SKM-1 (cell line): ENCODE measurements at regions not wholly inside any gene's neighbourhood (a gene's known extent, or its start where the extent isn't known, plus 50 kb on each side); places are given as distances from the start of the nearest gene placed in this dataset.

Experiments used
- DNase-seq: peaks from one replicate; lab custom pipeline; 2025; ENCODE audit not compliant: unreplicated experiment; lab: John Stamatoyannopoulos, UW

DNA sequence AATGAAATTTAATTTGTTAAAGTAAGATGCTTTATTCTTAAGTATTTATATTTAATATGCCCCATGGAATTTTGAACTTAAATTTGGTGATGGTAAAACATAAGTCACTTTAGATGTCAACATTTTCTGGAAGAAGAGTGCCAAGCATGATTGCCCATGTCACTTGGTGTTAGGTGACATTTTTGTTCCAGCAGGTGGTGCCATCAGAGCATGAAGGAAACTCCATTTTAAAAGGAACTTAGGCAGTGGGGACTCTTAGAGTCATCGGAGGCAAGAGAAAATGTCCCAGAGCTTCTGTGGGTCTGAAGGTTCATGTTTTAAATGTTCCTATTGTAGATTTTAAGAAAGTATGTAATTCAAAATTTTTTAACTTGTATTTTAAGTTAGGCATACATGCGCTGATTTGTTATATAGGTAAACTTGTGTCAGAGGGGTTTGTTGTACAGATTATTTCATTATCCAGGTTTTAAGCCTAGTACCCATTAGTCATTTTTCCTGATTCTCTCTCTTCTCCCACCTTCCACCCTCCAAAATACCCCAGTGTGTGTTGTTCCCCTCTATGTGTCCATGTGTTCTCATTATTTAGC, 789.3 kb downstream of the SEMA5A start:
- DNase-seq = no peak

DNA sequence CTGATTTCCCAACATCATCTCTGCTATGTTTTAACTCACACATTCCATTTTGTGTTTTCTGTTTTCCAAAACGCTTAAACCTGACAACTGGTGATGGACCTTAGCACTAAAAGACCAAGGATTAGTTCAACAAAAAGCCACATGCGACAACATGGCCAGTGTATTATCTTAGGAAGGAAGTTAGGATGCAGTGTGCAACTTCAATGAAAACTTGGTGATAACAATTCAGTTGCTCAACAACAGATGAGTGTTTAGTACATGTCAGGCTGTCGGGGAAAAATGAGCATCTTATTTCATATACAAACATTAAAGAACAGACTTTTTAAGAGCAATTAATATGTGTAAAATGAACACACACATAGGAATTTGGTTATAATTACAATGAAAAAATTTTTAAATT, 780.0 kb downstream of the SEMA5A start:
- no peak for DNase-seq

GRCh38 chr5:8766448-8766847, 779.4 kb downstream of the SEMA5A start:
- DNase-seq = no peak

GRCh38 chr5:8767111-8767510, 778.8 kb downstream of the SEMA5A start:
- no peak for DNase-seq

DNA sequence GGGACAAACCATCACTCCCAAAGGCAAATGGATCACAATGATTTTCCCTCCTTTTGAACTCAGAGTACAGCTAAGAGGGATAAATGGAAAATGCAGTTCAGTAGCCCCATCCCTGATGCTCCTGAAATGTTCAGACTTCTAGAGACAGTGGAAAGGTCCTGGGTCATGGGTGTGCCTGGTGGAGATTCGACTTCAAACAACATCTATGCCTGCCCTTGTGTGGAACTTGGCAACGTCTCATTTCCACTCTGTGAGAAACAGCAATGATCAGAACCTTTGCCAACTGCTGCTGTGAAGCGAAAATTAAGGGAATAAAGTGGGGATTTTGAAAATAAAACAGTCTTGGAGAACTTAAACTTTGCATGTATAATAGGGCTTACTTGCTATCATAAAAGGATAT, 778.1 kb downstream of the SEMA5A start:
- no peak for DNase-seq

DNA sequence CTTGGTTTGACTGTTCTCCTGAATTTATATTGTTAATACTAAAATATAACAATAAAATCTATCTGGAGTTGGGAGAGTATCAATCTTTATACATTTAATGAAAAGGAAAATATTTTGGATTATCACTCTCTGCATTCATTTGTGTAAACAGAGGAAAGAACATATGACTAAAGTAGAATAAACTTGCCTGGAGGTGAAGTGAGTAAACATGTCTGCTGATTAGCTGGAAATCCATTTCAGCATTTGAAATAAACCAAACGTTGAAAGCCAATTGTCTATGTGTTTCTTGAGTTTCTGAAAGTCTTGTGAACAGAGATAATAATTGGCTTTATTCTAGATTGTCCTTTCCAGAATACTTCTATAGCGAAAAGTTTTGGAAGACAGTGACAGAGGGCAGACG, 776.2 kb downstream of the SEMA5A start:
- DNase-seq = no peak

DNA sequence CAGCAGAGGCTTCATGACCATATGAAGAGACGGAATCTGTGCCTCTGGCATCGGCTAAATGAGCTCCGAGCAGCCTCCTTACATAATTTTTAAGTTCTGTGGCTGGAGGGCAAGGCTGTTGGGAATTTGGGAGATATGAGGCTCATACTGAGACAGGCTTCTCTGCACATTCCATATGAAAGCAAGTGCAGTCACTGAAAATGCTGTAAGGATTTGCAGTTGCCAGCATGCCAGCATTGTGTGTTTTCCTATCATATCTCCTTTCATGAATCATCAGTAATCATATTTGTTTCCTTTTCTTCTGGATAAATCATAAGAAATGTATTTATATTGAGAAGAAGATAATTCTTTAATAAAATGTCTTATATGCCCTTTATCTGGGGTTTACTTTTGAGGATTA, 775.4 kb downstream of the SEMA5A start:
- DNase-seq = no peak

GRCh38 chr5:8773046-8773615, 772.7 kb downstream of the SEMA5A start:
- no peak for DNase-seq

GRCh38 chr5:8784692-8785091, 761.2 kb downstream of the SEMA5A start:
- DNase-seq = no peak

- no peak for DNase-seq
Observed at GRCh38 chr5:8788246-8788645, 757.6 kb downstream of the SEMA5A start.

GRCh38 chr5:8805653-8806052, 740.2 kb downstream of the SEMA5A start:
- no peak for DNase-seq

- no peak for DNase-seq
Observed at GRCh38 chr5:8807636-8808035, 738.2 kb downstream of the SEMA5A start.

- DNase-seq = no peak
Observed at GRCh38 chr5:8811581-8811980, 734.3 kb downstream of the SEMA5A start.

DNA sequence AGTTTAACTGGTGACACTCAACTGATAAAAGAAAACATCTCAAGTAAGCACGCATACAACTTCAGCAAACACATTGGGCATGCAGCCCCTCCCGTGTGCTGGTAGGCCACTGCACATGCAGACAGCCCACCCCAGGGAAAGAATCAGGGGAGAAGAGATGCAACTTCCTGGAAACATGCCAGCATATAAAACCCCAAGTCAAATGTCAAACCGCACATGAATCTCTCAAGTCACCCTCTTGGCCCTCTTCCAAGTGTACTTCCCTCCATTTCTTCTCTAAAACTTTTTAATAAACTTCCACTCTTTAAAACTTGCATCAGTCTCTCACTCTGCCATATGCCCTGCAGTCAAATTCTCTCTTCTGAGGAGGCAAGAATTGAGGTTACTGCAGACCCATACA, 732.7 kb downstream of the SEMA5A start:
- no peak for DNase-seq

GRCh38 chr5:8814105-8814504, 731.8 kb downstream of the SEMA5A start:
- DNase-seq = no peak

GRCh38 chr5:8824371-8824770, 721.5 kb downstream of the SEMA5A start:
- DNase-seq = no peak

GRCh38 chr5:8825139-8825757, 720.6 kb downstream of the SEMA5A start:
- DNase-seq = no peak

DNA sequence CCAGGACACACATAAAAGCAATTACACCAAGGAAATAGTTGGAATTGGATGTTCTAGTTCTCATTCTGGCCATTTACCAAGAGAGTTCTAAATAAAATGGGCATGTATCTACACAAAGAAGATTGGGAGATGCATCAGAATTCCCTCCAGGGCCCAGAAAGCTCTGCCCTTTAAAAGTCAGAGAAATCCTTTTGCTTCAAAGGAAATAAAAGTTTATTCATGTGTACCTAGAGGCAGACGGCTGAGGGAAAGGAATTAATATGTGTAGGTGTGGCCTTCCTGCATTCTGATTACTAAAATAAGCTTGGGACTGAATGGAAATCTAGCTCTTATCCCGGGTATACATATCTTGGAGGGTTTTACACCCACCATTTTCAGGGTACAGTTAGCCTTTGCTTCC, 719.4 kb downstream of the SEMA5A start:
- DNase-seq = no peak

- no peak for DNase-seq
Observed at GRCh38 chr5:8827696-8828095, 718.2 kb downstream of the SEMA5A start.

- DNase-seq = no peak
Observed at GRCh38 chr5:8828596-8829322, 717.1 kb downstream of the SEMA5A start.

DNA sequence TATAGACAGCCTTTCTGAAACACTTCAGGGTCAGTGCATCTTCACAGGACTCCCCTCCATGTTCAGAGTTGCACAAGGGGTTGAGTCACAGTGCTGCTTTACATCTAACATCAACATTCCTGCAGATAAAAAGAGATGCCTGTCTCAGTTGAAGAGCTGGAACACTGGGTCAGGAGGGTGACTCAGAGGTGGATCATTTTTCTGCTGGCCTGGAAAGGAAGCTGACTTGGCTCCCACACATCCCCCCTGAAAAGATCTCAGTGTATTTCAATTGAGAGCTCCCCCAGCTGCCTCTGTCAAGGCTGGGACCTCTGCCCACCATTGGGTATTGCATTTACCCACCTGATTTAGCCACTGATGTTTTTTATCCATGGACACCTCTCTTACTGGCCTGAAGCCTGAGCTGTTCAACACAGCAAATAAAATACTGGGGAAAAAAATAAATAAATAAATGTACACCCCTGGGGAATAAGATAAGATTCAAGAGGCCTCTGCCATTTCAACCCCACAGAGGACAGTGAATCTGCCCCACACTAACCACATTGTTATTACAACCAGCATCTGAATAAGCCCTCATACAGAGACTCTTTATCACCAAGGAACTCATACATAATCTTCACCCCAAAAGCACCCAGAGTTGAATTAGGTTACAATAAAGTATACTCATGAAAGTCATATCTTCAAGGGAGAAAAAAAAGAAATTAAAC, 716.4 kb downstream of the SEMA5A start:
- DNase-seq = no peak

DNA sequence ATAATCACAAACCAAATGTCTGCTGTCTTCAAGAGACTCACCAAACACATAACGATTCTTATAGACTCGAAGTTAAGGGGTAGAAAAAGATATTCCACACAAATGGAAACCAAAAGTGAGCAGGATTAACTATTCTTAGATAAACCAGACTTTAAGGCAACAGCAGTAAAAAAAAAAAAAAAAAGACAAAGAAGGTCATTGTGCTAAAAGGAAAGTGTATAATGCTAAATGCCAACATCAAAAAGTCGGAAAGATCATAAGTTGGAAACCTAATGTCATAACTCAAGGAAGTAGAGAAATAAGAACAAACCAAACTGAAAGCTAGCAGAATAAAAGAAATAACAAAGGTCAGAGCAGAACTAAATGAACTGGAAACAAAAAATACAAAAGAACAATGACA, 714.6 kb downstream of the SEMA5A start:
- no peak for DNase-seq
